ENCODE measurements at regions not wholly inside any gene's neighbourhood (a gene's known extent, or its start where the extent isn't known, plus 50 kb on each side); places are given as distances from the start of the nearest gene placed in this dataset.

GRCh38 chr11:119978696-119979095, 159.2 kb downstream of the TRIM29 start:
- intact Hi-C loops (cut with micrococcal nuclease; ENCODE audit: unreplicated experiment) = no loop called here
- Histone ChIP-seq H3K27ac (no peak overlapping the region), H3K4me1 (replicated peaks; ENCODE audit: insufficient read depth) (no peaks in the 10 kb centered on the region), H4K20me1 (ENCODE audit: insufficient read depth) (no peaks in the 10 kb centered on the region; the same call in 1 of the 2 replicates), H2AFZ (no peak overlapping the region), H3K9me3 (ENCODE audit: insufficient read depth, low read depth) (no peaks in the 10 kb centered on the region), H3K79me2 (ENCODE audit: low read depth) (no peaks in the 10 kb centered on the region), H3F3A (ENCODE audit: insufficient read depth, low read depth) (no peaks in the 10 kb centered on the region), H3K36me3 (ENCODE audit: low read depth) (no peaks in the 10 kb centered on the region), H3K27me3 (ENCODE audit: insufficient read depth, low read depth) (peaks cover 100% of the 10 kb centered on the region), H3K9me2 (ENCODE audit: insufficient read depth) (no peaks in the 10 kb centered on the region), H3K4me2 (no peak overlapping the region), H3K4me3 (no peak overlapping the region)
- TF ChIP-seq CTCF (conservative IDR thresholded peaks at IDR 0.05) (no peak), EZH2 (IDR thresholded peaks at IDR 0.05; ENCODE audit: low read depth) (no peak)
- ChIA-PET CTCF (no interaction called here), POLR2A (ENCODE audit: unreplicated experiment) (no interaction called here)
- BruUV-seq (replicated peaks) = no TSS peak
- DNase-seq = no peak

- POLR2A ChIA-PET (ENCODE audit: unreplicated experiment) = no interaction called here
- CTCF ChIA-PET = no interaction called here
- H3K4me2 ChIP-seq = no peak overlapping the region
- H3K4me1 ChIP-seq (replicated peaks; ENCODE audit: insufficient read depth) = no peaks in the 10 kb centered on the region
- no TSS peak for BruUV-seq (replicated peaks)
- H3F3A ChIP-seq (ENCODE audit: insufficient read depth, low read depth) = no peaks in the 10 kb centered on the region
- H3K4me3 ChIP-seq = no peak overlapping the region
- no peaks in the 10 kb centered on the region; the same call in 1 of the 2 replicates for H4K20me1 ChIP-seq (ENCODE audit: insufficient read depth)
- H3K36me3 ChIP-seq (ENCODE audit: low read depth) = no peaks in the 10 kb centered on the region
- H3K27ac ChIP-seq = no peak overlapping the region
- no peaks in the 10 kb centered on the region for H3K9me2 ChIP-seq (ENCODE audit: insufficient read depth)
- DNase-seq = no peak
- H3K79me2 ChIP-seq (ENCODE audit: low read depth) = no peaks in the 10 kb centered on the region
- H3K9me3 ChIP-seq (ENCODE audit: insufficient read depth, low read depth) = no peaks in the 10 kb centered on the region
- no peak for TF ChIP-seq CTCF (conservative IDR thresholded peaks at IDR 0.05)
- TF ChIP-seq EZH2 (IDR thresholded peaks at IDR 0.05; ENCODE audit: low read depth) = no peak
- intact Hi-C loops (cut with micrococcal nuclease; ENCODE audit: unreplicated experiment) = no loop called here
- peaks cover 100% of the 10 kb centered on the region for H3K27me3 ChIP-seq (ENCODE audit: insufficient read depth, low read depth)
- H2AFZ ChIP-seq = no peak overlapping the region
Observed at GRCh38 chr11:119977881-119978280, 160.0 kb downstream of the TRIM29 start.

GRCh38 chr11:119977561-119977860, 160.4 kb downstream of the TRIM29 start:
- no peak for DNase-seq
- ChIA-PET CTCF (no interaction called here), POLR2A (ENCODE audit: unreplicated experiment) (no interaction called here)
- H3K9me3 ChIP-seq (ENCODE audit: insufficient read depth, low read depth) = no peaks in the 10 kb centered on the region
- peaks cover 100% of the 10 kb centered on the region for H3K27me3 ChIP-seq (ENCODE audit: insufficient read depth, low read depth)
- TF ChIP-seq EZH2 (IDR thresholded peaks at IDR 0.05; ENCODE audit: low read depth) (no peak), CTCF (conservative IDR thresholded peaks at IDR 0.05) (no peak)
- no peaks in the 10 kb centered on the region for H3F3A ChIP-seq (ENCODE audit: insufficient read depth, low read depth)
- no peak overlapping the region for H3K4me3 ChIP-seq
- intact Hi-C loops (cut with micrococcal nuclease; ENCODE audit: unreplicated experiment) = no loop called here
- no peak overlapping the region for H3K4me2 ChIP-seq
- BruUV-seq (replicated peaks) = no TSS peak
- H3K27ac ChIP-seq = no peak overlapping the region
- no peaks in the 10 kb centered on the region for H3K36me3 ChIP-seq (ENCODE audit: low read depth)
- H3K9me2 ChIP-seq (ENCODE audit: insufficient read depth) = no peaks in the 10 kb centered on the region
- H3K4me1 ChIP-seq (replicated peaks; ENCODE audit: insufficient read depth) = no peaks in the 10 kb centered on the region
- H3K79me2 ChIP-seq (ENCODE audit: low read depth) = no peaks in the 10 kb centered on the region
- H2AFZ ChIP-seq = no peak overlapping the region
- no peaks in the 10 kb centered on the region; the same call in 1 of the 2 replicates for H4K20me1 ChIP-seq (ENCODE audit: insufficient read depth)
